ENCODE measurements at regions not wholly inside any gene's neighbourhood (a gene's known extent, or its start where the extent isn't known, plus 50 kb on each side); places are given as distances from the start of the nearest gene placed in this dataset.

DNA sequence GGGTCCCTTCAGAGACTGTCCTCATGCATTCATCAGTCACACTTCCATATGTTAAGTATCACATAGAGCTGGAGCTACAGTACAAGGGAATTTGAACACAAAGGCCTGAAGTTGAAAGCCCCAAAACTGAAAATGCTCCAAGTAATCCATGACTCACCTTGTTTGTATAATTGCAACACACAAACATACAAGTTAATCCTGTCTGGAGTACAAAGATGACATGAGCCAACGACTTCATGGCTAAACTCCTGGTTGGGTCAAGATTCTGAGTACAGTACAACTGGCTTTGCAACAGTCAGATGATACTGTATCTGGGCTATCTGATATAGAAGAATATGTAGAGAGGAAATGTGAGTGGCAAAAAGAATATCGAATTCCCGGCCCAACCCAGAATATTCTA is 73.1 kb upstream of the AASS start:
- no TSS peak for BruUV-seq (replicated peaks)
- Histone ChIP-seq H3K27me3 (ENCODE audit: control insufficient read depth, insufficient read depth, low read length) (no peaks in the 10 kb centered on the region), H3K4me3 (ENCODE audit: low read depth in 2 of 2, low read length in 2 of 2) (no peak overlapping the region), H3K36me3 (ENCODE audit: control insufficient read depth, insufficient read depth, low read length) (no peaks in the 10 kb centered on the region), H3K4me1 (ENCODE audit: control insufficient read depth, insufficient read depth, low read length) (no peaks in the 10 kb centered on the region), H3K9me3 (ENCODE audit: control insufficient read depth, insufficient read depth, low read depth, low read length) (no peaks in the 10 kb centered on the region), H3K27ac (ENCODE audit: low read length) (no peak overlapping the region)
- DNase-seq (ENCODE audit: low read depth, low spot score) (no peak), ATAC-seq (no peak)
- in situ Hi-C loops (cut with HindIII; ENCODE audit: low pct_unique_long_range_greater_than_20kb, low sequenced_read_pairs) = no loop called here
- POLR2A ChIA-PET = no interaction called here
- intact Hi-C loops (cut with micrococcal nuclease; ENCODE audit: unreplicated experiment) = no loop called here
- TF ChIP-seq, protein P1, sequence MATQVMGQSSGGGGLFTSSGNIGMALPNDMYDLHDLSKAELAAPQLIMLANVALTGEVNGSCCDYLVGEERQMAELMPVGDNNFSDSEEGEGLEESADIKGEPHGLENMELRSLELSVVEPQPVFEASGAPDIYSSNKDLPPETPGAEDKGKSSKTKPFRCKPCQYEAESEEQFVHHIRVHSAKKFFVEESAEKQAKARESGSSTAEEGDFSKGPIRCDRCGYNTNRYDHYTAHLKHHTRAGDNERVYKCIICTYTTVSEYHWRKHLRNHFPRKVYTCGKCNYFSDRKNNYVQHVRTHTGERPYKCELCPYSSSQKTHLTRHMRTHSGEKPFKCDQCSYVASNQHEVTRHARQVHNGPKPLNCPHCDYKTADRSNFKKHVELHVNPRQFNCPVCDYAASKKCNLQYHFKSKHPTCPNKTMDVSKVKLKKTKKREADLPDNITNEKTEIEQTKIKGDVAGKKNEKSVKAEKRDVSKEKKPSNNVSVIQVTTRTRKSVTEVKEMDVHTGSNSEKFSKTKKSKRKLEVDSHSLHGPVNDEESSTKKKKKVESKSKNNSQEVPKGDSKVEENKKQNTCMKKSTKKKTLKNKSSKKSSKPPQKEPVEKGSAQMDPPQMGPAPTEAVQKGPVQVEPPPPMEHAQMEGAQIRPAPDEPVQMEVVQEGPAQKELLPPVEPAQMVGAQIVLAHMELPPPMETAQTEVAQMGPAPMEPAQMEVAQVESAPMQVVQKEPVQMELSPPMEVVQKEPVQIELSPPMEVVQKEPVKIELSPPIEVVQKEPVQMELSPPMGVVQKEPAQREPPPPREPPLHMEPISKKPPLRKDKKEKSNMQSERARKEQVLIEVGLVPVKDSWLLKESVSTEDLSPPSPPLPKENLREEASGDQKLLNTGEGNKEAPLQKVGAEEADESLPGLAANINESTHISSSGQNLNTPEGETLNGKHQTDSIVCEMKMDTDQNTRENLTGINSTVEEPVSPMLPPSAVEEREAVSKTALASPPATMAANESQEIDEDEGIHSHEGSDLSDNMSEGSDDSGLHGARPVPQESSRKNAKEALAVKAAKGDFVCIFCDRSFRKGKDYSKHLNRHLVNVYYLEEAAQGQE (IDR thresholded peaks at IDR 0.05; ENCODE audit: insufficient read depth in 1 of 2, low read depth in 2 of 2, low read length in 1 of 2) = no peak
- TF ChIP-seq SIN3A (IDR thresholded peaks at IDR 0.05; ENCODE audit: borderline replicate concordance, insufficient read depth, low read depth, low read length) (no peak), POLR2AphosphoS5 (IDR thresholded peaks at IDR 0.05; ENCODE audit: low read depth, low read length) (no peak), TCF7L2 (IDR thresholded peaks at IDR 0.05; ENCODE audit: low read depth, low read length) (no peak)
- TF ChIP-seq, protein P2, sequence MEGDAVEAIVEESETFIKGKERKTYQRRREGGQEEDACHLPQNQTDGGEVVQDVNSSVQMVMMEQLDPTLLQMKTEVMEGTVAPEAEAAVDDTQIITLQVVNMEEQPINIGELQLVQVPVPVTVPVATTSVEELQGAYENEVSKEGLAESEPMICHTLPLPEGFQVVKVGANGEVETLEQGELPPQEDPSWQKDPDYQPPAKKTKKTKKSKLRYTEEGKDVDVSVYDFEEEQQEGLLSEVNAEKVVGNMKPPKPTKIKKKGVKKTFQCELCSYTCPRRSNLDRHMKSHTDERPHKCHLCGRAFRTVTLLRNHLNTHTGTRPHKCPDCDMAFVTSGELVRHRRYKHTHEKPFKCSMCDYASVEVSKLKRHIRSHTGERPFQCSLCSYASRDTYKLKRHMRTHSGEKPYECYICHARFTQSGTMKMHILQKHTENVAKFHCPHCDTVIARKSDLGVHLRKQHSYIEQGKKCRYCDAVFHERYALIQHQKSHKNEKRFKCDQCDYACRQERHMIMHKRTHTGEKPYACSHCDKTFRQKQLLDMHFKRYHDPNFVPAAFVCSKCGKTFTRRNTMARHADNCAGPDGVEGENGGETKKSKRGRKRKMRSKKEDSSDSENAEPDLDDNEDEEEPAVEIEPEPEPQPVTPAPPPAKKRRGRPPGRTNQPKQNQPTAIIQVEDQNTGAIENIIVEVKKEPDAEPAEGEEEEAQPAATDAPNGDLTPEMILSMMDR (IDR thresholded peaks at IDR 0.05) = no peak
- CTCF ChIA-PET = no interaction called here

DNA sequence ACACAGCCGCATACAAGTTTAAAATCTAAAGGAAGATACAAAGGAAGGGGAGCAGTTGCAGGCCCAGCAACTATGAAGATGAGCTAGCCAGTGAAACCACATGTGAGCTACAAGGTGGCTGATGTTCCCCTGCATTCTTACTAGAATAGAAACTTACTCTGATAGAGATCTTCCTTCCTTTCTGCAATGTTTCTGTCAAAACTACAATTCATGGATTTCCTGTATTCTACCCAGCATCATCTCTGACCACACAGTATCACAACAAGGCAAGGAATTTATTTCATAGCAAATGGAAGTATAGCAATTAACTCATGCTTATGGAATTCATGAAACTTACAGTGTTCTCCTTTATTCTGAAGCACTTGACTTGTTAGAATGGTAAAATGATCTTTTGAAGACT is 68.7 kb upstream of the AASS start:
- in situ Hi-C loops (cut with HindIII; ENCODE audit: low pct_unique_long_range_greater_than_20kb, low sequenced_read_pairs) = no loop called here
- ATAC-seq = no peak

DNA sequence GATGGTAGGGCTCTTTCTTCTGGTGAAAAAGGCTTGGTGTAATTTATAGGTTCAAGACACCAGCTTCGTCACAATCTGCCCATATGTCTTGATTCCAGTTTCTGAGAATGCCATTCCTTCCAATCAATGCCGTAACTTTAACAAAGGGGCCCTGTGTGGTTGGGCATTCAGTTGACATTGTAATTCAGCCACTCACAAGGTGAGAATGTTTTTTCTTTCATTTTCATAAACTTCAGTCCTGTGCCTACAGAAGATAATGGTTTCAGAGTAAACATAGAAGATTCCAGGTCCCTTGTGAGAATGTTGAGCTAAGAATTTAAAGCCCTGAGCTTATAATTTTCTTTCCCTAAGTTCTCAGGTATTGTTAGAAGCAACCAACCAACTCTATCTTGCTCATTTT is 67.3 kb upstream of the AASS start:
- POLR2A ChIA-PET = no interaction called here
- DNase-seq (ENCODE audit: low read depth, low spot score) (no peak), ATAC-seq (no peak)
- Histone ChIP-seq H3K36me3 (ENCODE audit: control insufficient read depth, insufficient read depth, low read length) (no peaks in the 10 kb centered on the region), H3K27ac (ENCODE audit: low read length) (no peak overlapping the region), H3K9me3 (ENCODE audit: control insufficient read depth, insufficient read depth, low read depth, low read length) (no peaks in the 10 kb centered on the region), H3K4me3 (ENCODE audit: low read depth in 2 of 2, low read length in 2 of 2) (no peak overlapping the region), H3K27me3 (ENCODE audit: control insufficient read depth, insufficient read depth, low read length) (no peaks in the 10 kb centered on the region), H3K4me1 (ENCODE audit: control insufficient read depth, insufficient read depth, low read length) (no peaks in the 10 kb centered on the region)
- intact Hi-C loops (cut with micrococcal nuclease; ENCODE audit: unreplicated experiment) = no loop called here
- in situ Hi-C loops (cut with HindIII; ENCODE audit: low pct_unique_long_range_greater_than_20kb, low sequenced_read_pairs) = no loop called here
- TF ChIP-seq TCF7L2 (IDR thresholded peaks at IDR 0.05; ENCODE audit: low read depth, low read length) (no peak), POLR2AphosphoS5 (IDR thresholded peaks at IDR 0.05; ENCODE audit: low read depth, low read length) (no peak)
- TF ChIP-seq, protein P2 (IDR thresholded peaks at IDR 0.05) = no peak
- TF ChIP-seq, protein P1 (IDR thresholded peaks at IDR 0.05; ENCODE audit: insufficient read depth in 1 of 2, low read depth in 2 of 2, low read length in 1 of 2) = no peak
- BruUV-seq (replicated peaks) = no TSS peak
- CTCF ChIA-PET = no interaction called here

More for the DNA sequence above, 68.7 kb upstream of the AASS start:
- Histone ChIP-seq H3K27me3 (ENCODE audit: control insufficient read depth, insufficient read depth, low read length) (no peaks in the 10 kb centered on the region), H3K4me3 (ENCODE audit: low read depth in 2 of 2, low read length in 2 of 2) (no peak overlapping the region), H3K9me3 (ENCODE audit: control insufficient read depth, insufficient read depth, low read depth, low read length) (no peaks in the 10 kb centered on the region), H3K4me1 (ENCODE audit: control insufficient read depth, insufficient read depth, low read length) (no peaks in the 10 kb centered on the region), H3K27ac (ENCODE audit: low read length) (no peak overlapping the region), H3K36me3 (ENCODE audit: control insufficient read depth, insufficient read depth, low read length) (no peaks in the 10 kb centered on the region)
- CTCF ChIA-PET = no interaction called here
- POLR2A ChIA-PET = no interaction called here
- no peak for TF ChIP-seq POLR2AphosphoS5 (IDR thresholded peaks at IDR 0.05; ENCODE audit: low read depth, low read length)
- intact Hi-C loops (cut with micrococcal nuclease; ENCODE audit: unreplicated experiment) = no loop called here
- DNase-seq (ENCODE audit: low read depth, low spot score) = no peak
- no TSS peak for BruUV-seq (replicated peaks)
